Fibroblast of skin of right biceps (primary cell): ENCODE measurements at regions not wholly inside any gene's neighbourhood (a gene's known extent, or its start where the extent isn't known, plus 50 kb on each side); places are given as distances from the start of the nearest gene placed in this dataset.
A peak's percentile ranks its signal among the peaks of the same experiment; 100 is the strongest.

Experiments used
- DNase-seq: peaks from one replicate; pipeline ENCODE4 v3.0.0-alpha.2; 2013

- no peak for DNase-seq
Observed at GRCh38 chr7:85564861-85565260, 378.0 kb upstream of the SEMA3D start.

- no peak for DNase-seq
Observed at GRCh38 chr7:85561706-85562105, 374.9 kb upstream of the SEMA3D start.

GRCh38 chr7:85554236-85555178 is 367.7 kb upstream of the SEMA3D start:
- DNase-seq = peak; percentile 80

- DNase-seq = no peak
Observed at GRCh38 chr7:85535974-85536729, 349.3 kb upstream of the SEMA3D start.

GRCh38 chr7:85529831-85530230 is 343.0 kb upstream of the SEMA3D start:
- peak; percentile 96 for DNase-seq

GRCh38 chr7:85529201-85529600 is 342.3 kb upstream of the SEMA3D start:
- DNase-seq = peak; percentile 42

GRCh38 chr7:85528581-85528980 is 341.7 kb upstream of the SEMA3D start:
- DNase-seq = no peak

- DNase-seq = peak; percentile 74
Observed at GRCh38 chr7:85525676-85526075, 338.8 kb upstream of the SEMA3D start.

- no peak for DNase-seq
Observed at GRCh38 chr7:85522070-85522469, 335.2 kb upstream of the SEMA3D start.

- no peak for DNase-seq
Observed at GRCh38 chr7:85521108-85521694, 334.3 kb upstream of the SEMA3D start.

- DNase-seq = no peak
Observed at GRCh38 chr7:85520175-85520574, 333.3 kb upstream of the SEMA3D start.

GRCh38 chr7:85516675-85517074 is 329.8 kb upstream of the SEMA3D start:
- peak; percentile 59 for DNase-seq

GRCh38 chr7:85512790-85513189 is 325.9 kb upstream of the SEMA3D start:
- DNase-seq = peak; percentile 60

GRCh38 chr7:85510287-85510686 is 323.4 kb upstream of the SEMA3D start:
- peak; percentile 34 for DNase-seq

- peak; percentile 75 for DNase-seq
Observed at GRCh38 chr7:85509476-85509875, 322.6 kb upstream of the SEMA3D start.

GRCh38 chr7:85508642-85509410 is 322.0 kb upstream of the SEMA3D start:
- peak; percentile 98 for DNase-seq

GRCh38 chr7:85498031-85498430 is 311.2 kb upstream of the SEMA3D start:
- peak; percentile 69 for DNase-seq

GRCh38 chr7:85489498-85489897 is 302.6 kb upstream of the SEMA3D start:
- peak; percentile 98 for DNase-seq

GRCh38 chr7:85488406-85488805 is 301.6 kb upstream of the SEMA3D start:
- DNase-seq = no peak

GRCh38 chr7:85483177-85483576 is 296.3 kb upstream of the SEMA3D start:
- DNase-seq = peak; percentile 92

GRCh38 chr7:85480666-85481065 is 293.8 kb upstream of the SEMA3D start:
- no peak for DNase-seq

GRCh38 chr7:85479918-85480643 is 293.2 kb upstream of the SEMA3D start:
- DNase-seq = peak; percentile 79
